Amniotic epithelial cell (primary cell): ENCODE measurements at regions not wholly inside any gene's neighbourhood (a gene's known extent, or its start where the extent isn't known, plus 50 kb on each side); places are given as distances from the start of the nearest gene placed in this dataset.

Source experiments
- DNase-seq: peaks from one replicate; pipeline ENCODE4 v3.0.0-alpha.2; 2010; ENCODE audit warnings: low read depth

- DNase-seq, result no peak
Measured at GRCh38 chr15:72920551-72920950, 131.7 kb upstream of the NEO1 start.

DNA sequence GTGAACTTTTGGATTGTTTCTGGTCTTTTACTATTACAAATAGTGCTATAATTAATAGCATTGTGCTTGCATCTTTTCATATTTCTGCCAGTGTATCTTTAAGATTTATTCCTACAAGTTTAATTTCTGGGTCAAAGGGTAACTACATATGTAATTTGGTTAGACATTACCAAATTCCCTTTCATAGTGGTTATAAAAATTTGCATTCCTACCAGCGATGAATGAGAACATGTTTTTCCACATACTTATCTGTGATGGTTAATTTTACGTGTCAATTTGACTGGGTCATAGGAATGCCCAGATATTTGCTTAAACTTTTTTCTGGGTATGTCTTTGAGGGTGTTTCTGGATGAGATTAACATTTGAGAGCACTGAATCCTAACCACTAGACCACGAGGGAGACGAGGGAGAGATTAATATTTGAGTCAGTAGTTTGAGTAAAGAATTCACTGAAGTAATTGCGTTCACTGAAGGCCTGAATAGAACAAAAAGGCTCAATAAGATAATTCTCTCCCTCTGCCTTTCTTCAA lies 132.3 kb upstream of the NEO1 start:
- DNase-seq, result peak; percentile 20

DNA sequence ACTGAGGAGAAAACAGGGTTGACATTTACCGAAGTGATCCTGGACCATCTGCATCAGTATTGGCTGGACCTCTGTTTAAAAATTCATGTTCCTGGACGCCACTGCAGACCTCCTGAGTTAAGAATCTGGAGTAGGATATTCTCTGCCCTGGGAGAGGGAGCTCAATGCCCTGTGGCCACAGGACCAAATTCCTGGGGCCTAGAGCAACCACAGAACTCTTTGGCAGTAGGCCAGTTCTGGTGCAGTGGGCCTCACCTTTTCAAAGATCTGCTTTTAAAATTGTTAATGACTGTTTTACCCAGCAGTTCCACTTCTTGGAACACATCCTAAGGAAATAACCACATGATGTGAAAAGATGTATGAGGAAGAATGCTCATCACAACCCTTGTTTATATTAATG lies 133.3 kb upstream of the ADPGK start:
- DNase-seq, result peak; percentile 3

GRCh38 chr15:72916378-72916777 lies 132.8 kb upstream of the ADPGK start:
- DNase-seq, result no peak

GRCh38 chr15:72915843-72916242 lies 132.3 kb upstream of the ADPGK start:
- no peak for DNase-seq

- DNase-seq, result no peak
Measured at GRCh38 chr15:72912996-72913395, 129.4 kb upstream of the ADPGK start.

DNA sequence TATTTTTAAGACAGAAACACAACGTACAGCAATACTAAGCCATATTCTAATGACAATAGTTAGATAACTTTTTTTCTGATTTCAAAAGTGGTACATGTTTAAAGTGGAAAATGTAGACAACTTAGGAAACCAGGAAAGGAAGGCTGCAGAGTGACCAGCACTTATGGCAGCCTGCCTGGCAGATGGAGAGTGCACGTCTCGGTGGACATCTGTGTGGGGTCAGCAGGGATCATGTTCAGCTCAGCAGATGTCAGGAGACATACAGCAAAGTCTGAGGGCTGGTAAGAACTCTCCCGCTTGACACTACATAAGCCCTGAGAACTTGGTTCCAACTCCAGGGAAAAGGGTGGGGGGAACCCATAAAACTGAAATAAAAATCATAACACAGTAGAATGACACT lies 128.6 kb upstream of the ADPGK start:
- DNase-seq, result no peak

- DNase-seq, result no peak
Measured at GRCh38 chr15:72911626-72912025, 128.1 kb upstream of the ADPGK start.

DNA sequence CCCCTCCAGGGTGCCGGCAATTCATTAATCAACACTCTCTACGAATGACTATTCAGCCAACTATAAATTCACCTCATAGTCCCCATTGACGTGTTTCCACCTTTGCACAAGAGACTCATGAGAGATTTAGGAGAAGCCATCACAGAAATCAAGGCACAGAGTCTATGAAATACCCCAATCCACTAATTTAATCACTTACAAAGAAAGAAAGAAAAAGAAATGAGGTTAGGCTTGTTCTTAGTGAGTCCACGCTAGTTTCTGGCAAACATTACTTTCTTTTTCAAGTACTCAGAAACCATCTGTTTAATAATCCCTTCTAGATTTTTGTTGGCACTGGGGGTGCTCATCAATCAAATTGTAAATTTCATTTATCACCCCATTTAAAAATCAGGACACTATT lies 125.2 kb upstream of the ADPGK start:
- no peak for DNase-seq

DNA sequence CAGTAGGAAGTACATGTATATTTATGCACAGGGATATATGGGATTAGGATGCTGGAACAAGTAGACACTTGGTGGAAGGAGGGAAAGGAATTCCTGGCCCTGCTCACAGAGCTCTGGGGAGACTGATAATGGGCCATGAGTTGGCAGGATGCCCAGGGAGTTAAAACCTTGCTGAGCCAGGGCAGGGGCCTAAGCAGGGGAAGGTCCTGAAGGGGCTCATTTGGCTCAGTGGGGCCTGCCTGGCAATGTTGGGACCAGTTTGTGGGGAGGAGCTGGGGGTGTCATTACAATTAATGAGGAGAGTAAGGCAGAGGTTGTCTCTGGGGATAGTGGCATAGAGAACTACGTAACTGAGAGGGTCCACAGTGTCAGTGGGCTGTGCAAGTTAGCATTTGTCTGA lies 124.2 kb upstream of the ADPGK start:
- DNase-seq, result peak; percentile 14

DNA sequence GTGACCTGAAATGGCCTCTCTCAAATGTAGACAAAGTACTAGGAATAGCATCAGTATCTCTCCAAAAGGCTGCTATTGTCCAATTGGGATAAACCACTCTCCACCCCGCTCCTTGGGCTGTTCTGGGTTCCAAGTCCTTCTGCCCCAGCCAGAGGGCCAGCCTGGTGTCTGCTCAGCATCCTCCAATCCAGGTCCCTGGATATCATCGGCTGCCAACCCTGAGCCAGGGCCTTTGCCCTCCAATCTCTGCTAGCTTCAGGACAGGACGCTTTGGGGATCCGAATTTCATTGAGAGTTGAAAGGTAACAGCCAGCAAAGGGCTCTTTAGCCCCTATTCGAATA lies 119.3 kb upstream of the ADPGK start:
- DNase-seq, result no peak

- DNase-seq, result no peak
Measured at GRCh38 chr15:72902245-72902918, 118.8 kb upstream of the ADPGK start.

DNA sequence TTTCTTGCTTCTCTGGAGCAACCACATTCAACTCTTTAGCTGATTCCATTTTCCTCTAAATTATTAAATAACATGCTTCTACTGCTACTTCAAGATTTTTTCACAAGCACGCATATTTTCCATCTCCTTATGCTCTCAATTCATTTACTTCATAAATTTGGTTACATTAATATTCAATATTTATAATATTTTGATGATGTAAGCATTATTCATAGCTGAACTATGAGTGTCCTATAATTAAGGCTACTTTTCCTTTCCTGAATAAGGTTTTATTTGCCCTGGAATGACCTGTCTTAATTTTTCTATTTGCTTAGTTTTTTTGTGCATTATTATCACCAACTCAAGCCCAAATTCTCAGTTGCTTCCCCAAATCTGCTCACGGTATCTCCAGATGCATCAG lies 109.4 kb upstream of the ADPGK start:
- no peak for DNase-seq

DNA sequence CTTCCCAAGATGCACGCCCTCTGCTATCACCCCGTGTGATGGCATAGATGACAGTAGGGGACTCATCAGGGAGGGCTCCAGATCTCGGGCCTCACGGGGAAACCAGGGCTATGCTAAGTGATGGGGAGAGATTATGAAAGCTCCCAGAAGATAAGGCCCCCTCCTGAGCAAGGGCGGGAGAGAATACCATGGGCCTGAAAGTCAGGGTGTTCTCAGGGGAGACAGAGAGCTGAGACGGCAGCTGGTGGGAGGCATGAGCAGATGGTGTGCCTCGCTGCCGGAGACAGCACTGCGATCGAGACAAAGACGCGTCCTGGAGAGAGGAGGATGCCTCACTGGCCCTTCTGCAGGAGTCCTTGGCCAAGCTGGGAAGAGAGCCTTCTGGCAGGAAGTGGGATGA lies 106.5 kb upstream of the ADPGK start:
- no peak for DNase-seq

DNA sequence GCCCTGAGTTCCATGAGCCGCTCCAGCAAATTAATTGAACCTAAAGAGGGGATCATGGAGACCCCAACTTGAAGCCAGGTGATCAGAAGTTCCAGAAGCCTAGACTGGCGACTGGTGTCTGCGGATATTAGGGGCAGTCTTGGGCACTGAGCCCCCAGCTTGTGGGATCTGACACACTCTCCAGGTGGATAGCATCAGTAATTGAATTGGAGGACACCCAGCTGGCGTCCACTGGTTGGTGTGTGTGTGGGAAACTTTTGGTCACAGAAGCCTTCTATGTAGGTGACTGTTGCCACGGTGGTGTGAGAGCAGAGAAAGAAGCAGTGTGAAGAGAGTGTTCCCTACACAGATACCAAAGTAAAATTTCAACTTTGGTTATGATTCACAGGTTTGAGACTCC lies 106.0 kb upstream of the ADPGK start:
- no peak for DNase-seq

DNA sequence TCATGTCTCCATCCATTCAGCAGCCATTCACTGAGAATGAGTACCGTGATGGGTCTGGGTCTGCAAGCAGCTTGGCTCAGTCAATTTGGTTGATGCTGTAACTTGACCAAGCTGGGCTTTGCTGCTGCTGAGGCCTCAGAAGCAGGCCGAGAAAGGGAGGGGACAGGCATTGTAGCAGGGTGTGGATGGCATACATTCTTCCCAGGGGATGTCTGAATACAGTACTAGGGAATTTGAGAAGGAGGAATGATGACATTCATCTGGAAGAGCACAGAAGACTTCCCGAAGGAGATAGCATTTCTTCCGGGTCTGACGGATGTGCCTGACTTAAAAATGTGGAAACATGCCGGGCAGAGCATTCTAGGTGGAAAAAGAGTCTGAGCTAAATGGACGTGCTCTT lies 105.3 kb upstream of the ADPGK start:
- no peak for DNase-seq

GRCh38 chr15:72888211-72888610 lies 104.7 kb upstream of the ADPGK start:
- DNase-seq, result no peak

DNA sequence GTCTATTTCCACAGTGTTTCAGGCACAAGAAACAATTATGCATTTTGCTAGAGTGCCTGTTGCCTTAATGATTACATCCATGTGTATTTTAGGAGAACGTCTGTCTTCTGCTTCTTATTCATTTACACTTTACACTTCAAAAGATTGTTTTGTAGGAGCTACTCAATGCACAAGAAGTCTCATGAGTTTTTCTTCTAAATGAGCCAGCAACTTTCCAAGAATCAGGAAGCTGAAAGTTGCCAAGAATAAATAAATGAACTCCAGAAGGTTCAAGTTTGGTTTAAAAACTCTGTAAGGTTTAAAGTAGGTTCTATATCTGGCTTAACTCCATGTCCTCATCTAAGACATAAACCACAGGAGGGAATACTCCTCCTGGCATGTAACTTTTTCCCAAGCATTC lies 103.8 kb upstream of the ADPGK start:
- DNase-seq, result no peak

GRCh38 chr15:72884311-72884710 lies 100.8 kb upstream of the ADPGK start:
- DNase-seq, result no peak

- no peak for DNase-seq
Measured at GRCh38 chr15:72873379-72874233, 90.0 kb upstream of the ADPGK start.

DNA sequence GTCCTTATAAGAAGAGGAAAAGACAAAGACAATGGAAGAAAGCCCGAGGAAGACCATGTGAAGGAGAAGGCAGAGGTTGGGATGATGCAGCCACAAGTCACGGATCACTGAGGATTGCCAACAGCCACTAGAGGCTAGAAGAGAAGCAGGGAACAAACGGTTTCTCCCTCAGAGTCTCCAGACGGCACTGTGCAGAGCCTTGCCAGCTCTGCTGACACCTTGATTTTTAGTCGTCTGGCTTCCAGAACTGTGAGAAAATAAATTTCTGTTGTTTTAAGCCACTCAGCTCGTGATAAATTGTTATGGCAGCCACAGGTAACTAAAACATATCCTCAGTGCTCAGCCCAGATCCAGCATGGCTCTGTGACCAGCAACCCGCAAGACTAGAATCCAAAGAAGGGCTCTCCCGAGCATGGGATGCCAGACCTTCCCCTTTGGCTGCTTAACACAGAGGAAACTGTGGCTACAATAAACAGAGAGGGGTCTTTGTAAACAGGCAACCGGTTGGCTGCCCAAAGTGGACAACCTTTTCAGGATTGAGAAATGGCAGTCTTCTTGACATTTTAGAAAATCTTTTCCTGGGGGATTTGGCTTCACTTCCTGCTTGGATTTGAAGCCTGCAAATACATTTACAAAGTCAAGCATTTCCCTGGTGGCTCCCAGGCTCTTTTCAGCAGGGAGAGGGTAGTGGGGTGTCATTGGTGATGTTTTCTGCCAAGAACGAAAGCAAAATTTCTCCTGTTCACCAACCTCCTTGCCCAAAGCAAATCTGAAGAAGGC lies 88.7 kb upstream of the ADPGK start:
- DNase-seq, result no peak

DNA sequence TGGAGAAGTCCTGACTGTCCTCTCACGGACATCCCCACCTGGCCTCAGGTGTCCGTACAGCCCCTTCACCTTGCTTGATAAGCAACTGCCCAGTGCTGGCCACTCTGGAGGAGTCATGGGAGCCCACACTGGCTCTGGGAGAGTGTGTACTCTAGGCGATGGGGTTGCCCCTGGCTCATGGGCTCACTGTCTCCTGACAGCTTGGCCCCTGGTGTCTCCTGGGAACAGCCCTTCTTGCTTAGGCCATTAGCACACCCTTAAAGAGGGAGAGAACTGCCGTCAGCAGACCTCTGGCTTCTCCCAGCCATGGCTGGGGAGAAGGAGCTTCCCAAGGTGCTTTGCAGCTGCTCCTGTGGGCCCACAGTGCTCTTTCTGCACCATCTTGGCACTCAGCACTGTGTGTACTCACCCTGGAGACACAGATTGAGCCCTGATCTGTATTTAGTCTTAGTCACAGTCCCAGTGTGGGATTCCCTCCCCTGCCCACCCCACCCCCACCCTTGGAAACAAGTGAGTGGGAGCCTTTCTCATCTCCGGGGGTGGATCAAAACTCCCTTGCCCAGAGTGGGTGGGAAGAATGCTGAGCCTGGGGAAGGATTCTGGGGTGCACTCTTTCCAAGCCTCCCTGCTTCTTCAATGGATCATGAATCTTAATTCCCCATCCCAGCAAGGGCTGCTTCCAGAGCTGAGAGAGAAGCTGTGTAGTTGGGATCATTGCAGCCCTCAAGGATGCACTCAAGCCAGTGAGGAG lies 83.5 kb upstream of the ADPGK start:
- no peak for DNase-seq
